AG09319 (cell line): ENCODE measurements at regions not wholly inside any gene's neighbourhood (a gene's known extent, or its start where the extent isn't known, plus 50 kb on each side); places are given as distances from the start of the nearest gene placed in this dataset.

Experiments used
- DNase-seq: peaks from one replicate; pipeline ENCODE4 v3.0.0-alpha.2; 2010; ENCODE audit warnings: low read depth; ENCODE audit errors: extremely low read depth
- CTCF ChIP-seq: IDR thresholded peaks from 2 replicates; pipeline ENCODE4 v1.5.1; 2011; ENCODE audit warnings: low read depth, mild to moderate bottlenecking, inconsistent platforms, low read length, moderate library complexity

GRCh38 chr4:126834854-126835253 lies 797.9 kb upstream of the INTU start:
- no peak for DNase-seq
- no peak for TF ChIP-seq CTCF

DNA sequence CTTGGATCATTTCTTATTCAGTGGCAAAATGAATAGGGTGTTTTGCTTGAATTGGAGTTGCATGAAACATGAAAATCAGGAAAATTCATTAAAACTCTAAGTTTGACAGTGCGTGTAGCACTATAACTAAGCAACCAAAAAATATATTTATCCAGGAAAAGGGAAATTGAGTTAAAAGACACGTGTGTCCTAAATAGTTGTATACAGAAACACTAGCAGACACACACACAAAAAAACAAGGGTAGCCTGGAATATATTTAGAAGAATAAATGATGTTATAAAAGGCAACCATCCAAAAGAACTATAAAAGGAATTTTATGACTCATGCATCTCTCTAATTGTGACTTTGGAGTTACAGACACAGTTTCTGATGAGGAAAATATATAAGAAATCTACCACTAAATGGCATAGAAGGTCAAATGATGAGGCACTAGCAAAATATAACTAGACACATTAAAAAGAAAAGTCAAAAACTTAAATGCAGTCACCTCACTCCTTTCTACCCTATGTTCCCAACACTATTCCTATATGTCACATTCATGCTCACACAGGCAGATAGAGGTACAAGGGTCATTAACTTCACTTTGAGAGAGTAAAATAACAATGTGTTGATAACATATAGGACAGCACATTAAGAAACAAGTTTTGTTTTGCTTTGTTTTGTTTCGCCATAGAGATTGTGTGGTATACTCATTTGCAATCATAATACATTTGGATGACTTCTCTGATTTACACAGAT lies 793.6 kb upstream of the INTU start:
- no peak for TF ChIP-seq CTCF
- DNase-seq, result no peak

DNA sequence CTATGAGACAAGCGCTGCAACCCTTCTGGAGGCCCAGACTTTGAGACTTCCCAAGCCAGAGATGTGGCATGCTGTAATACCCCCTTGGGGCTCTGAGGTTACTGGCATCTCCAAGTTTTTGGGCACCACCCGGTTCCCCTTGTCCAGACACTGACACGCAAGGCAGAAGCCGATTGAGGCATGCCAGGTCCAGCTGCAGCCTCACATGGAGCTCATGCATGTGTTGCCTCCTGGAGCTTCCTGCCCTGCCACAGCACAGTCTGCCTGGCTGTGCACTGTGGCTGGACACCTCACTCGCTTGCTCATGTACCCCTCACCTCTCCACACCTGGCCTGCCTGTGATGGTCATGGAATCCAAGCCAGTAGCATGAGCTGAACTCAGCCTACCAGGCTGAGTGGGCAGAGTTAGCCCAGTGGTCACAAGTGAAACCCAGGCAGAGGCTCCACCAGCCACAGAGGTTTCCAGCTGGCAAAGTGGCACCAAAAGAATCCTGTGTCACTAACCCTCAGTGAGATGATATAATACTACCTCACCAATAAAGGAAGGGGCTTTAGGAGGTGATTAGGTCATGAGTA lies 789.2 kb upstream of the INTU start:
- no peak for TF ChIP-seq CTCF
- DNase-seq, result no peak

GRCh38 chr4:126850286-126850685 lies 782.5 kb upstream of the INTU start:
- TF ChIP-seq CTCF, result no peak
- peak; percentile 60 for DNase-seq

DNA sequence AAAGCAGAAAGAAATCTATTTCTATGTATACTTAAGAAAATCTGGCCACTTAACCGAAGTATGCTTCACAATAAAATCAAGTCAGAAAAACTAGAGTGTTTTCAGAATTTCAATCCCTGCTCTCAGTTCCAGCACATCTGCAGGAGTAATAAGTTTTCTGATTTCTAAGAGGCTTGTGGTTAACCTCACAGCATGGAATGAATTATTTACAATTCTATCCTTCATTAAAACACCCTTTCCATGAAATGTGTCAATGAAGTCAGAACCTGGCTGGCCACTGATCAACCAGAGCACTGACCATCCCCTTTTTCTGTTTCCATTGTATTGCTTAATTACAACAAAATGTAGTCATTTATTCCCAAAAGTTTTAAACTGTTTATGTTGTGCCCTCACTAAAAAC lies 781.4 kb upstream of the INTU start:
- DNase-seq, result no peak
- no peak for TF ChIP-seq CTCF

- DNase-seq, result no peak
- no peak for TF ChIP-seq CTCF
Measured at GRCh38 chr4:126853715-126854114, 779.0 kb upstream of the INTU start.

DNA sequence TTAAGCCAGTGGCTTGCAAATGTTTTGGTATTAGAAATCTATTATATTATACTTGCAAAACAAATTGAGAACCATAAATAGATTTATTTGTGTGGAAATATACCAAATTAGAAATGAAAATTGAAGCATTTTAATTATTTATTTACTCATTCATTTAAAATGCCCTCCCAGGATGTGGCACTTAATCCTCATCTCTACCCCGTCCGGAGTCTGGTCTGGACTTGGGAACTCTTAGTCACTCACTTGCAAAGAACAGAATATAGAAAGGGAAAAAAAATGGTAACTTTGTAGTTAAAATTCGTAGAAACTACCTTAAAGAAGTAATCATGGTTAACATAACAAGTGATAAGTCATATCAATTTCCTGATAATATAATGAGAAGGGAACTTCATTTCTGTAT lies 775.9 kb upstream of the INTU start:
- TF ChIP-seq CTCF, result no peak
- no peak for DNase-seq
